SH-SY5Y (cell line): ENCODE measurements at regions not wholly inside any gene's neighbourhood (a gene's known extent, or its start where the extent isn't known, plus 50 kb on each side); places are given as distances from the start of the nearest gene placed in this dataset.

ENCODE experiments used
- GATA2 ChIP-seq: IDR thresholded peaks from 2 replicates; pipeline ENCODE4 v1.6.1; 2011; ENCODE audit warnings: mild to moderate bottlenecking, low read depth, low read length
- GATA3 ChIP-seq: IDR thresholded peaks from 2 replicates; pipeline ENCODE4 v1.6.1; 2011; ENCODE audit warnings: low read depth, mild to moderate bottlenecking, low read length, moderate library complexity

GRCh38 chr9:20033511-20033910 lies 244.7 kb upstream of the SLC24A2 start:
- TF ChIP-seq GATA3 (no peak), GATA2 (no peak)

- TF ChIP-seq GATA2 = no peak
- TF ChIP-seq GATA3 = no peak
Observed at GRCh38 chr9:20032413-20033006, 243.7 kb upstream of the SLC24A2 start.

GRCh38 chr9:20031836-20032235 lies 243.0 kb upstream of the SLC24A2 start:
- no peak for TF ChIP-seq GATA2
- TF ChIP-seq GATA3 = no peak

- TF ChIP-seq GATA2 = no peak
- TF ChIP-seq GATA3 = no peak
Observed at GRCh38 chr9:20030671-20031070, 241.8 kb upstream of the SLC24A2 start.

- no peak for TF ChIP-seq GATA2
- TF ChIP-seq GATA3 = no peak
Observed at GRCh38 chr9:20030221-20030620, 241.4 kb upstream of the SLC24A2 start.

- TF ChIP-seq GATA3 = no peak
- no peak for TF ChIP-seq GATA2
Observed at GRCh38 chr9:20028849-20029231, 240.0 kb upstream of the SLC24A2 start.

GRCh38 chr9:20028192-20028848 lies 239.5 kb upstream of the SLC24A2 start:
- TF ChIP-seq GATA2 (no peak), GATA3 (no peak)

GRCh38 chr9:20023961-20024571 lies 235.2 kb upstream of the SLC24A2 start:
- no peak for TF ChIP-seq GATA2
- TF ChIP-seq GATA3 = no peak

GRCh38 chr9:20023210-20023905 lies 234.5 kb upstream of the SLC24A2 start:
- TF ChIP-seq GATA2 = no peak
- TF ChIP-seq GATA3 = no peak

- no peak for TF ChIP-seq GATA2
- TF ChIP-seq GATA3 = no peak
Observed at GRCh38 chr9:20022410-20022809, 233.6 kb upstream of the SLC24A2 start.

GRCh38 chr9:20016611-20017010 lies 227.8 kb upstream of the SLC24A2 start:
- TF ChIP-seq GATA2 = no peak
- no peak for TF ChIP-seq GATA3

GRCh38 chr9:20015427-20015931 lies 226.6 kb upstream of the SLC24A2 start:
- TF ChIP-seq GATA2 (no peak), GATA3 (no peak)

GRCh38 chr9:20014168-20014567 lies 225.3 kb upstream of the SLC24A2 start:
- TF ChIP-seq GATA2 (no peak), GATA3 (no peak)

GRCh38 chr9:20012232-20012631 lies 223.4 kb upstream of the SLC24A2 start:
- TF ChIP-seq GATA3 = no peak
- no peak for TF ChIP-seq GATA2
